Activated CD8-positive, alpha-beta memory T cell treated with anti-CD3 and anti-CD28 coated beads for 36 hours (primary cell): ENCODE measurements at regions not wholly inside any gene's neighbourhood (a gene's known extent, or its start where the extent isn't known, plus 50 kb on each side); places are given as distances from the start of the nearest gene placed in this dataset.
"Not testable (repeated sequence)": the region's sequence is repeated elsewhere in the genome, so short reads cannot be mapped to it uniquely, and the experiment has no call there.

Experiments
- CTCF ChIA-PET: fragments of 350-600 bp; sonication (Branson Sonifier 250); formaldehyde crosslinking; loops from one replicate; lab custom pipeline; 2021; ENCODE audit warnings: antibody characterized with exemption; lab: Charles Lee
- POLR2A ChIA-PET: fragments of 350-600 bp; sonication (Branson Sonifier 250); formaldehyde crosslinking; loops from one replicate; lab custom pipeline; 2021; ENCODE audit warnings: antibody characterized with exemption; lab: Charles Lee

DNA sequence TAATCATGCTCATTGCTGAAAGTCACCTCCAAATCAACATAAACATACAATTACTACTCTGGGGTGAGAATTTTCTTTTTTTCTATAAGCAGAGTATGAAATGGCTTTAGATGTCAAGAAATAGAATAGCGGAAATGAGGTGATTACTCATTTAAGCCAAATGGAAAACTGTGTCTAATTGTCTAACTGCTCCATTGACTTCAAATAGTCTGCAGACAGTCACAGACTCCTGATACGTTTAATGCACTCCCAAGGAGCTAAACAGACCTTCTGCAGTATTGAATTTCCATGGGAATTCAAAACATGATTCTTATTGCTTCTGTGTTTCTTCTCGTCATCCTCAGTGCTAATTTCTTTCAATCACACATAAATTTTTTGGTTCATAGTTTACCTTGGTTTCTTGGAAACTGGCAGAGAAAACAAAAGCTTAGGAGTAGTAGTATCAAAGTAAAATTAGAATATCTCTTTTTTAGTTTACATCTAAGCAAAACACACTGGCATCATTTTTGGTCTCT, 865.2 kb upstream of the SLC10A2 start:
- CTCF ChIA-PET = no interaction called here
- POLR2A ChIA-PET = no interaction called here

DNA sequence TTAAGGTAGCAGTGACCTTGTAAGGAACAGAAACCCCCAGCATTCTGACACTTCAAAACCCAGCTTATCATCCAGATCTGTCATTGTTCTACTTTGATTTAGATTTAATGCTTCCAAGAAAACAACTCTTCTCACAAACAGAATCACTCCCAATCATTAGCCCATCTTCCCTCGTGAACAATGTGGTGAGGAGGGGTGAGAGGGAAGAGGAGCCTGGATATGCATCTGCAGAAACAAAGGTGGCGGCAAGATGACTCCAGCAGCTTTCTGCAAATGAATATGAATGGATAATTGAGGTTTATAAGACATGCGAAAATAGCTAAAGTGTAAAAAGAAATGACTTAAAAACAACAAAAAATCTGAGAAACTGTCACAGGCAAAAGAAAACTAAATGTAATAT, 859.9 kb upstream of the SLC10A2 start:
- POLR2A ChIA-PET = no interaction called here
- CTCF ChIA-PET = no interaction called here

- ChIA-PET CTCF (no interaction called here), POLR2A (no interaction called here)
Observed at GRCh38 chr13:103908911-103909310, 842.7 kb upstream of the SLC10A2 start.

- ChIA-PET CTCF (no interaction called here), POLR2A (no interaction called here)
Observed at GRCh38 chr13:103908274-103908673, 842.1 kb upstream of the SLC10A2 start.

- CTCF ChIA-PET = no interaction called here
- POLR2A ChIA-PET = no interaction called here
Observed at GRCh38 chr13:103903790-103904189, 837.6 kb upstream of the SLC10A2 start.

DNA sequence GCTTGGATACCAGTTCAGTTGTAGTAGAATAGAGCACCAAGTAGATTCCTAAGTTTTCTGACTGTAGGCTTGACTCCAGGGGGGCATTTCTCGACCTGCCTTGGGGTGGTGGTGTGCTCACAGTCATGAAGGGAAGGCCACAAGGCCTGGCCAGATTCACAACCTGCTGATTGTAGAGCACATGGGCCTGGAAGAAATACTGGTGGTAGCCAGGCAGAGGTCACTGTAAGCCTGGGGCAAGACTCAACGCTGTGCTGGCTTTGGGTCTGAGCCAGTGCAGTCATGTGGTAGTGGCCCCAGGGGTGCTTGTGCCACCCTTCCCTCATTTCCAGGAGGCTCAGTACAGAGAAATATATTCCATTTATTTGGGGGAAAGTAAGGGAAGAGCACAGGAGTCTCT, 832.3 kb upstream of the SLC10A2 start:
- ChIA-PET POLR2A (no interaction called here), CTCF (no interaction called here)

GRCh38 chr13:103895835-103896531, 829.8 kb upstream of the SLC10A2 start:
- CTCF ChIA-PET = no interaction called here
- POLR2A ChIA-PET = no interaction called here

DNA sequence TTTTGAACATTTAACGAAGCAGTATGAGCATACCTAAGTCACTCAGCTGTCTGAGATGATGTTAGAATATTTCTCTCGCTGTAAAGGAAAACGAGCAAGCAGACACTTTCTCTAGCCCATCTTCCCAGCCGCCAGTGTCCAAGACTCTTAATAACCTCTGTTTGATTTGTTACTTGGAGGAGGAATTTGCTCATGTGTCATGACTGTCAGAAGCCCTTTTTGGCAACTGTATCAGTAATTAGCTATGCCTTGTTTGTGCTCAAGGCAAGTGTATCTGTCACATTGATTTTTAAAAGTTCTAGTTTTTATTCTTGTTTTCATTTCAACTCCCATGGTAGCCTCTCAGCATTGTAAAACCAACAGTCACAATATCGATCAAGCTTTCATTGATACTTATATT, 828.4 kb upstream of the SLC10A2 start:
- CTCF ChIA-PET = no interaction called here
- POLR2A ChIA-PET = no interaction called here

DNA sequence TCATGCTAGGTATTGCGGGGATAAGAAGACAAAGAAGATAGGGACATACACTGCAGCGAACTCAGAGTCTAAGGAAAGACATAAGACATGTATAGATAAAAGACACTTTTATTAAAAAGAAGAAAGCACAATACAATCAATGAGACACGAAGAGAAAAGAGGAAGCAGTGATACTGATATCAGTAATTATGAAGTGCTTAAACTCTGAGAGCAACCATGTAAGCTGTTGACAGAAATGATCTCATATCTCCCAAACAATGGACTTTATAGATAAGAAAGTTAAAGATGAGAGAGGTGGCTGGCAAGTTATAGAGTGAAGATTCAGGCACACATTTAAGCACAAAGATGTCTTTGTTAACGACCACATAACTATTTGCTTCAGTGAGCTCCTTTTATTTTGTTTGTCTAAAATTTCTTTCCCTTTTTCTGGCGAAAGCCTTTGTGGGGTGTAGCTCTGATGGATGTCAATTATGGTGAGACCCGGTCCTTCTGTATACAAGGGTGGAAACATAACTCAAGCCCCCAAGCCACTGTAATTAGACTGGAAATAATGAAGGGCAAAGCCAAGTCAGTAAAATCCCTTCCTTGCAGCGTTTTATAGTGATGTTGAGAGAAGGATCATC, 818.0 kb upstream of the SLC10A2 start:
- CTCF ChIA-PET = no interaction called here
- POLR2A ChIA-PET = no interaction called here

DNA sequence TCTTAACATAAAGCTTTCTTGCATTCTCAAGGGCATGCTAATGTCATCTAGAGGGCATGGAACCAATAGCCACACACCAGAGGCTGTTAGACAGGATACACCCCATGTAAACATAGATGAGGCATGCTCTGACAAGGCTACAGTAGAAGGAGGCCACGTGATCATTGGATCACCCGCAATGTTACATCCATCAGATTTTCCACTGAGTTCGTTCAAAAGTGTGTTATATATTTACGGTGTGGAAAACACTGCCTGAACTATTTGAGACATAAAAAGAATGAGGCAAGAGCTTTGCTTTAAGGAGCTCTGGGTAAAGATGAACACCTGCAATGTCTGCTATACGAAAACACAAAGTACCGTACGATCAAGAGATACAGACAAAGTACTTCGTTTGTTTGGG, 817.5 kb upstream of the SLC10A2 start:
- CTCF ChIA-PET = no interaction called here
- POLR2A ChIA-PET = no interaction called here

DNA sequence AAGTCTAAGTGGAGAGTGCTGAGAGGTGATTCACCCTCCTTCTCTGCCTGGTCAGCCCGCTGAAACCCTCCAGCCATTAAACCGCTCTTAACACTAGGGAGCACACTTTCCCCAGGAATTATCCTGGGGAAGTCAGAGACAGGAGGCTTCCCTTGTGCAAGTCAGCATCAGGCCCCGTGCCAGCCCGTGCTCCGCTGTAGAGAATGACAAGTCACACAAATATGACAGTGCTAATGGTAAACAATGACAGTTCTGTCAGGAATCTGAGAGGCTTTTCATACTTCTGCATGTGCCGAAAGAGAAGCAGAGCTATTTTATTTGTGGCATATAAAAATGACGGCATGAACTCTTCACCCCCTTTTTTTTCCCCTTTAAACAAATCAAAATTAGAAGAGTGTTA, 816.9 kb upstream of the SLC10A2 start:
- CTCF ChIA-PET = no interaction called here
- POLR2A ChIA-PET = no interaction called here

GRCh38 chr13:103880146-103880545, 813.9 kb upstream of the SLC10A2 start:
- CTCF ChIA-PET, POLR2A ChIA-PET: not testable (repeated sequence)

DNA sequence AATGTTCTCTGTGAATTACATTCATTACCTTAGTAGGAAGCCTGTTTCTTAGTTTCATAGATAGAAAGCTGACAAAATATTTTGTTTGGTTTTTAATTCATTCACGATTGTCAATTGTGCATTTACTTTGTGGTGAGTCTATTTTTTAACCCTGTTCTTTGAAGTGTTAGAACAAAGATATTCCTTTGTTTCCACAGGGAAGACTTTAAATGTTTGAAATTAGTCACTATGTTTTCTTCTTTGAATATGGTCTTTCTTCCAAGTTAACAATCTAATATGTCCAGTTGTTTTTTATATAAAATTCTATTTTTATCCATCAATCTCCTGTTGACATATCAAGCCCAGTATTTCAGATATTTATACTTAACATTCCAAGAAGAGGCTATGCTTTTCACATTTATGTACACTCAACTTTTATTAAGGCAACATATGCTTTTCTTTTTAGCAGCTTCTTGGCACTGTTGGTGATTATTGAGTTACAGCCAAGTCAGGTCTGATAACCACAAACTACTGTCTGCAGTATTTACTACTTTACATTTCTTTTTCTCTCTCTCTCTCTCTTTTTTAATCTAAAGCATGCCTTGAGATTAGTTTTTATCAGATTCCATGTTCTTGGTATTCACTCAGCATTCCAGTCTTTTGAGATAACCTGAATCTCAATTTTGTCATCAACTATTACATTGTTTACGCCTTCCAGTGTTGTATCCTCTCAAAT, 812.8 kb upstream of the SLC10A2 start:
- ChIA-PET CTCF (no interaction called here), POLR2A (no interaction called here)

DNA sequence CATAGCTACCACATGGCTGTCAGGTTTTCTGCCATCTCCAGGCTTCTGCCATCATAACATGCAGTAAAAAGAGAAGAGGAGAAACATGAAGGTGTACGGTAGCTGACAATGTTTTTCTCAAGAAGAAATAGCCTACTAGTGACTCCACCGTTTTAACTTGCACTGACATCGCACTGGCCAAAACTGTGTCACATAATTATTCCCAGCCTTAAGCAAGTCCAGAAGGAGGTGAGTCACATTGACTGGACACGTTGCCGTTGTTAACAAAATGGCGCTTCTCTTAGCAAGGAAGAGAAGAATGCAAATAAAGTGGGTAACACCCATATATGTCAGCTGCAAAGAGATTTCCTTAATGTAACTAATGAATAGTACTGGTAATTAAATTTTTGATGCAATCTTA, 810.4 kb upstream of the SLC10A2 start:
- CTCF ChIA-PET = no interaction called here
- POLR2A ChIA-PET = no interaction called here

- POLR2A ChIA-PET = no interaction called here
- CTCF ChIA-PET = no interaction called here
Observed at GRCh38 chr13:103873725-103874124, 807.5 kb upstream of the SLC10A2 start.

GRCh38 chr13:103866048-103866447, 799.8 kb upstream of the SLC10A2 start:
- CTCF ChIA-PET = no interaction called here
- POLR2A ChIA-PET = no interaction called here

DNA sequence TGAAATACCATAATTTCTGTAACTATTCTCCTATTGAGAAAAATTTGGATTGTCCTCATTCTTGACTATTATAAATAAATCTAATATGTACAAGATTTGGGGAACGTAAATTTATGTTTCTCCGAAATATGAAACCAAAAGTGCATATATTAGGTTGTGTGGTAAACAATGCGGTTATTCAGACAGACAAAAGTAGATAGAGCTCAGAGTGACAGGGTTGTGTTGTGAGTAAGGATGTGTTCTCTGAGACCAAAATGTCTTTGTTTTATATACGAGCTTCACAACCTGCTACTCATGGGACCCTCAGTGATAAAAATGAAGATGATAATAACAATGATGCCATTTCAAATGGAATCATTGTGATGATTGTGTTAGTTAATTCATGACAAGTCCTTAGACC, 796.3 kb upstream of the SLC10A2 start:
- ChIA-PET CTCF (no interaction called here), POLR2A (no interaction called here)

GRCh38 chr13:103859952-103860351, 793.7 kb upstream of the SLC10A2 start:
- CTCF ChIA-PET = no interaction called here
- POLR2A ChIA-PET = no interaction called here

GRCh38 chr13:103852036-103852435, 785.8 kb upstream of the SLC10A2 start:
- CTCF ChIA-PET = no interaction called here

DNA sequence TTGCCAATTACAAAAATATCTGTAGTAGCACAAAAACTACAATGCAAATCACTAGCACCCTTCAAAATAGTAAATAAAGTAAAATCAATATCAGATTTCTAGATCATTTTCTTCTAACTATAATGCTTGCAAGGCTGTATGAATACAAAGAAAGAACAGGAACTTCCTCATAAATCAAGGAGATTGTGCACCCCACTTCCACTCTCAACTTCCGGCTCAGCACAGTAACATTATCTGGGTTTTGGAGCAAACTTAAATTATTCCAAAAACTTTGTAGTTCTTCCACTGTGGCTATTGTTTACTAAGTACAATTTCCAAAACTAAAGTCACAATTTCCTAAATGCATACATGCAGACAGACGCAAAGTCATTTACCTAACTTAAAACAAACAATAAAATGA, 778.3 kb upstream of the SLC10A2 start:
- POLR2A ChIA-PET = no interaction called here
- CTCF ChIA-PET = no interaction called here

More at GRCh38 chr13:103852036-103852435, 785.8 kb upstream of the SLC10A2 start:
- POLR2A ChIA-PET = no interaction called here

DNA sequence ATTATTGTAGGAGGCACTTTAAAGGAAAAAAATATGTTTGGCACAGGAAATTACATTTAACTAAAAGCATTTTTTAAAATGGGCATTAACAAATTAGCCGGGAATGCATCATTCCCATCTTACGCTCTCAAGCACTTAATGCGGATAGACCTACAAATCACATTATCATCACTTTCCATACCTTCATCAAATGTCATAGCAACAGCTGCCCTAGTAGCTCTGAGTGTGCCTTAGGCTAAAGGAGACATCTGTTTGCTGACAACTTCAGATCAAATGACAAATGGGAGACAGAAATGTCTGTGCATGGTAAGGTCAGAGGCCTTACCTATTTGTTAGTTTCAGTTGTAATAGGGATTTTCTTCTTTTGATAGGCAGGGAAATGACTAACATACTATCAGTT, 773.2 kb upstream of the SLC10A2 start:
- ChIA-PET POLR2A (no interaction called here), CTCF (interaction anchor here (0.6 kb wide), 1 partner anchor 257 kb away, joined by 6 read pairs; no protein-coding TSS in a partner anchor)
